ENCODE measurements at regions not wholly inside any gene's neighbourhood (a gene's known extent, or its start where the extent isn't known, plus 50 kb on each side); places are given as distances from the start of the nearest gene placed in this dataset.

GRCh38 chr13:53206455-53206854, 177.8 kb downstream of the OLFM4 start:
- Histone ChIP-seq H3K9me3 (ENCODE audit: control insufficient read depth in 2 of 2, insufficient read depth in 1 of 2, low read length in 1 of 2) (no peaks in the 10 kb centered on the region), H3K27ac (ENCODE audit: low read depth in 1 of 2, low read length in 1 of 2) (no peak overlapping the region), H3K4me3 (ENCODE audit: low read length in 2 of 2) (no peak overlapping the region), H3K36me3 (ENCODE audit: control insufficient read depth in 2 of 2, insufficient read depth in 2 of 2, low read length in 1 of 2) (no peaks in the 10 kb centered on the region), H3K27me3 (ENCODE audit: control insufficient read depth in 2 of 2, insufficient read depth in 1 of 2, low read length in 1 of 2) (peaks cover 9 to 10% of the 10 kb centered on the region in 2 donors), H3K4me1 (ENCODE audit: control insufficient read depth in 2 of 2, insufficient read depth in 2 of 2, low read length in 2 of 2) (no peaks in the 10 kb centered on the region)
- 24% methylated on average over 1 of the region's 1 CpG for WGBS
- DNase-seq (ENCODE audit: low read depth in 6 of 9, low spot score in 9 of 9), result no peak

GRCh38 chr13:53207556-53207955, 178.9 kb downstream of the OLFM4 start:
- Histone ChIP-seq H3K4me1 (ENCODE audit: control insufficient read depth in 2 of 2, insufficient read depth in 2 of 2, low read length in 2 of 2) (no peaks in the 10 kb centered on the region), H3K9me3 (ENCODE audit: control insufficient read depth in 2 of 2, insufficient read depth in 1 of 2, low read length in 1 of 2) (no peaks in the 10 kb centered on the region), H3K27ac (ENCODE audit: low read depth in 1 of 2, low read length in 1 of 2) (no peak overlapping the region), H3K36me3 (ENCODE audit: control insufficient read depth in 2 of 2, insufficient read depth in 2 of 2, low read length in 1 of 2) (no peaks in the 10 kb centered on the region), H3K27me3 (ENCODE audit: control insufficient read depth in 2 of 2, insufficient read depth in 1 of 2, low read length in 1 of 2) (no peaks in the 10 kb centered on the region), H3K4me3 (ENCODE audit: low read length in 2 of 2) (no peak overlapping the region)
- DNase-seq (ENCODE audit: low read depth in 6 of 9, low spot score in 9 of 9), result no peak
- WGBS, result 93% methylated on average over 3 of the region's 3 CpGs

GRCh38 chr13:53214433-53214832, 185.8 kb downstream of the OLFM4 start:
- 72% methylated on average over 4 of the region's 4 CpGs for WGBS
- no peaks in the 10 kb centered on the region for H3K27me3 ChIP-seq (ENCODE audit: control insufficient read depth in 2 of 2, insufficient read depth in 1 of 2, low read length in 1 of 2)
- no peak for DNase-seq (ENCODE audit: low read depth in 6 of 9, low spot score in 9 of 9)
- H3K4me1 ChIP-seq (ENCODE audit: control insufficient read depth in 2 of 2, insufficient read depth in 2 of 2, low read length in 2 of 2), result no peaks in the 10 kb centered on the region
- H3K9me3 ChIP-seq (ENCODE audit: control insufficient read depth in 2 of 2, insufficient read depth in 1 of 2, low read length in 1 of 2), result no peaks in the 10 kb centered on the region
- H3K36me3 ChIP-seq (ENCODE audit: control insufficient read depth in 2 of 2, insufficient read depth in 2 of 2, low read length in 1 of 2), result no peaks in the 10 kb centered on the region
- no peak overlapping the region for H3K4me3 ChIP-seq (ENCODE audit: low read length in 2 of 2)
- no peak overlapping the region for H3K27ac ChIP-seq (ENCODE audit: low read depth in 1 of 2, low read length in 1 of 2)

GRCh38 chr13:53215563-53215962, 186.9 kb downstream of the OLFM4 start:
- H3K27ac ChIP-seq (ENCODE audit: low read depth in 1 of 2, low read length in 1 of 2), result no peak overlapping the region
- no peaks in the 10 kb centered on the region for H3K9me3 ChIP-seq (ENCODE audit: control insufficient read depth in 2 of 2, insufficient read depth in 1 of 2, low read length in 1 of 2)
- H3K36me3 ChIP-seq (ENCODE audit: control insufficient read depth in 2 of 2, insufficient read depth in 2 of 2, low read length in 1 of 2), result no peaks in the 10 kb centered on the region
- no peak for DNase-seq (ENCODE audit: low read depth in 6 of 9, low spot score in 9 of 9)
- no peak overlapping the region for H3K4me3 ChIP-seq (ENCODE audit: low read length in 2 of 2)
- H3K4me1 ChIP-seq (ENCODE audit: control insufficient read depth in 2 of 2, insufficient read depth in 2 of 2, low read length in 2 of 2), result no peaks in the 10 kb centered on the region
- no peaks in the 10 kb centered on the region for H3K27me3 ChIP-seq (ENCODE audit: control insufficient read depth in 2 of 2, insufficient read depth in 1 of 2, low read length in 1 of 2)
- WGBS, result 85% methylated on average over 2 of the region's 2 CpGs

- Histone ChIP-seq H3K4me3 (ENCODE audit: low read length in 2 of 2) (no peak overlapping the region), H3K36me3 (ENCODE audit: control insufficient read depth in 2 of 2, insufficient read depth in 2 of 2, low read length in 1 of 2) (no peaks in the 10 kb centered on the region), H3K27ac (ENCODE audit: low read depth in 1 of 2, low read length in 1 of 2) (no peak overlapping the region), H3K9me3 (ENCODE audit: control insufficient read depth in 2 of 2, insufficient read depth in 1 of 2, low read length in 1 of 2) (no peaks in the 10 kb centered on the region), H3K4me1 (ENCODE audit: control insufficient read depth in 2 of 2, insufficient read depth in 2 of 2, low read length in 2 of 2) (no peaks in the 10 kb centered on the region), H3K27me3 (ENCODE audit: control insufficient read depth in 2 of 2, insufficient read depth in 1 of 2, low read length in 1 of 2) (no peaks in the 10 kb centered on the region)
- 30% methylated on average over 1 of the region's 1 CpG for WGBS
- DNase-seq (ENCODE audit: low read depth in 6 of 9, low spot score in 9 of 9), result no peak
Observed at GRCh38 chr13:53216773-53217172, 188.2 kb downstream of the OLFM4 start.

GRCh38 chr13:53217194-53217593, 188.6 kb downstream of the OLFM4 start:
- Histone ChIP-seq H3K4me1 (ENCODE audit: control insufficient read depth in 2 of 2, insufficient read depth in 2 of 2, low read length in 2 of 2) (no peaks in the 10 kb centered on the region), H3K4me3 (ENCODE audit: low read length in 2 of 2) (no peak overlapping the region)
- no peak for DNase-seq (ENCODE audit: low read depth in 6 of 9, low spot score in 9 of 9)

GRCh38 chr13:53220038-53220437, 191.4 kb downstream of the OLFM4 start:
- no peaks in the 10 kb centered on the region for H3K36me3 ChIP-seq (ENCODE audit: control insufficient read depth in 2 of 2, insufficient read depth in 2 of 2, low read length in 1 of 2)
- DNase-seq (ENCODE audit: low read depth in 6 of 9, low spot score in 9 of 9), result no peak
- 89% methylated on average over 3 of the region's 3 CpGs for WGBS
- H3K9me3 ChIP-seq (ENCODE audit: control insufficient read depth in 2 of 2, insufficient read depth in 1 of 2, low read length in 1 of 2), result no peaks in the 10 kb centered on the region
- no peak overlapping the region for H3K27ac ChIP-seq (ENCODE audit: low read depth in 1 of 2, low read length in 1 of 2)
- H3K4me1 ChIP-seq (ENCODE audit: control insufficient read depth in 2 of 2, insufficient read depth in 2 of 2, low read length in 2 of 2), result no peaks in the 10 kb centered on the region
- H3K4me3 ChIP-seq (ENCODE audit: low read length in 2 of 2), result no peak overlapping the region
- no peaks in the 10 kb centered on the region for H3K27me3 ChIP-seq (ENCODE audit: control insufficient read depth in 2 of 2, insufficient read depth in 1 of 2, low read length in 1 of 2)

More at GRCh38 chr13:53217194-53217593, 188.6 kb downstream of the OLFM4 start:
- Histone ChIP-seq H3K27ac (ENCODE audit: low read depth in 1 of 2, low read length in 1 of 2) (no peak overlapping the region), H3K9me3 (ENCODE audit: control insufficient read depth in 2 of 2, insufficient read depth in 1 of 2, low read length in 1 of 2) (no peaks in the 10 kb centered on the region), H3K36me3 (ENCODE audit: control insufficient read depth in 2 of 2, insufficient read depth in 2 of 2, low read length in 1 of 2) (no peaks in the 10 kb centered on the region), H3K27me3 (ENCODE audit: control insufficient read depth in 2 of 2, insufficient read depth in 1 of 2, low read length in 1 of 2) (no peaks in the 10 kb centered on the region)

- Histone ChIP-seq H3K27ac (ENCODE audit: low read depth in 1 of 2, low read length in 1 of 2) (no peak overlapping the region), H3K4me3 (ENCODE audit: low read length in 2 of 2) (no peak overlapping the region), H3K4me1 (ENCODE audit: control insufficient read depth in 2 of 2, insufficient read depth in 2 of 2, low read length in 2 of 2) (no peaks in the 10 kb centered on the region), H3K27me3 (ENCODE audit: control insufficient read depth in 2 of 2, insufficient read depth in 1 of 2, low read length in 1 of 2) (no peaks in the 10 kb centered on the region), H3K9me3 (ENCODE audit: control insufficient read depth in 2 of 2, insufficient read depth in 1 of 2, low read length in 1 of 2) (no peaks in the 10 kb centered on the region), H3K36me3 (ENCODE audit: control insufficient read depth in 2 of 2, insufficient read depth in 2 of 2, low read length in 1 of 2) (no peaks in the 10 kb centered on the region)
- 64% methylated on average over 8 of the region's 8 CpGs for WGBS
- DNase-seq (ENCODE audit: low read depth in 6 of 9, low spot score in 9 of 9), result no peak
Observed at GRCh38 chr13:53237696-53238095, 209.1 kb downstream of the OLFM4 start.

- Histone ChIP-seq H3K27me3 (ENCODE audit: control insufficient read depth in 2 of 2, insufficient read depth in 1 of 2, low read length in 1 of 2) (no peaks in the 10 kb centered on the region), H3K27ac (ENCODE audit: low read depth in 1 of 2, low read length in 1 of 2) (no peak overlapping the region), H3K36me3 (ENCODE audit: control insufficient read depth in 2 of 2, insufficient read depth in 2 of 2, low read length in 1 of 2) (no peaks in the 10 kb centered on the region), H3K4me3 (ENCODE audit: low read length in 2 of 2) (no peak overlapping the region), H3K9me3 (ENCODE audit: control insufficient read depth in 2 of 2, insufficient read depth in 1 of 2, low read length in 1 of 2) (no peaks in the 10 kb centered on the region), H3K4me1 (ENCODE audit: control insufficient read depth in 2 of 2, insufficient read depth in 2 of 2, low read length in 2 of 2) (no peaks in the 10 kb centered on the region)
- WGBS, result 43% methylated on average over 10 of the region's 10 CpGs
- DNase-seq (ENCODE audit: low read depth in 6 of 9, low spot score in 9 of 9), result no peak
Observed at GRCh38 chr13:53238261-53238660, 209.6 kb downstream of the OLFM4 start.

GRCh38 chr13:53240401-53241025, 211.9 kb downstream of the OLFM4 start:
- 87% methylated on average over 14 of the region's 14 CpGs for WGBS
- H3K4me3 ChIP-seq (ENCODE audit: low read length in 2 of 2), result no peak overlapping the region
- no peaks in the 10 kb centered on the region for H3K27me3 ChIP-seq (ENCODE audit: control insufficient read depth in 2 of 2, insufficient read depth in 1 of 2, low read length in 1 of 2)
- no peaks in the 10 kb centered on the region for H3K36me3 ChIP-seq (ENCODE audit: control insufficient read depth in 2 of 2, insufficient read depth in 2 of 2, low read length in 1 of 2)
- H3K9me3 ChIP-seq (ENCODE audit: control insufficient read depth in 2 of 2, insufficient read depth in 1 of 2, low read length in 1 of 2), result no peaks in the 10 kb centered on the region
- no peak overlapping the region for H3K27ac ChIP-seq (ENCODE audit: low read depth in 1 of 2, low read length in 1 of 2)
- no peaks in the 10 kb centered on the region for H3K4me1 ChIP-seq (ENCODE audit: control insufficient read depth in 2 of 2, insufficient read depth in 2 of 2, low read length in 2 of 2)
- no peak for DNase-seq (ENCODE audit: low read depth in 6 of 9, low spot score in 9 of 9)
